Glomerular endothelial cell (primary cell): ENCODE measurements at regions not wholly inside any gene's neighbourhood (a gene's known extent, or its start where the extent isn't known, plus 50 kb on each side); places are given as distances from the start of the nearest gene placed in this dataset.
"Not testable (repeated sequence)": the region's sequence is repeated elsewhere in the genome, so short reads cannot be mapped to it uniquely, and the experiment has no call there.

Source experiments
- DNase-seq: peaks from one replicate; pipeline ENCODE4 v3.0.0-alpha.2; 2011; ENCODE audit warnings: low read depth, low spot score; ENCODE audit errors: extremely low read depth

GRCh38 chr14:43625294-43625693 is 881.8 kb downstream of the FSCB start:
- DNase-seq, result no peak

GRCh38 chr14:43621282-43621681 is 885.8 kb downstream of the FSCB start:
- DNase-seq, result no peak

- DNase-seq, result no peak
Measured at GRCh38 chr14:43595096-43595772, 911.8 kb downstream of the FSCB start.

- no peak for DNase-seq
Measured at GRCh38 chr14:43591776-43592175, 915.3 kb downstream of the FSCB start.

GRCh38 chr14:43587183-43587582 is 919.9 kb downstream of the FSCB start:
- no peak for DNase-seq

GRCh38 chr14:43579671-43580070 is 927.4 kb downstream of the FSCB start:
- DNase-seq, result no peak

- DNase-seq, result no peak
Measured at GRCh38 chr14:43568022-43568421, 939.1 kb downstream of the FSCB start.

- no peak for DNase-seq
Measured at GRCh38 chr14:43548368-43548767, 958.7 kb downstream of the FSCB start.

- DNase-seq, result not testable (repeated sequence)
Measured at GRCh38 chr14:43547596-43547995, 959.5 kb downstream of the FSCB start.

GRCh38 chr14:43541356-43541755 is 965.7 kb downstream of the FSCB start:
- no peak for DNase-seq

- no peak for DNase-seq
Measured at GRCh38 chr14:43540948-43541347, 966.1 kb downstream of the FSCB start.

GRCh38 chr14:43539210-43539609 is 967.9 kb downstream of the FSCB start:
- DNase-seq, result no peak

GRCh38 chr14:43535231-43535838 is 971.7 kb downstream of the FSCB start:
- DNase-seq, result no peak

GRCh38 chr14:43532825-43533416 is 974.2 kb downstream of the FSCB start:
- DNase-seq, result no peak

GRCh38 chr14:43528321-43528720 is 978.8 kb downstream of the FSCB start:
- DNase-seq, result no peak

- no peak for DNase-seq
Measured at GRCh38 chr14:43525658-43526057, 981.4 kb downstream of the FSCB start.

- no peak for DNase-seq
Measured at GRCh38 chr14:43522901-43523300, 984.2 kb downstream of the FSCB start.

- no peak for DNase-seq
Measured at GRCh38 chr14:43522191-43522590, 984.9 kb downstream of the FSCB start.

GRCh38 chr14:43503508-43503907 is 1003.6 kb downstream of the FSCB start:
- DNase-seq, result no peak

- DNase-seq, result not testable (repeated sequence)
Measured at GRCh38 chr14:43492359-43492758, 1014.7 kb downstream of the FSCB start.

- no peak for DNase-seq
Measured at GRCh38 chr14:43483415-43483814, 1023.7 kb downstream of the FSCB start.

GRCh38 chr14:43481864-43482263 is 1025.2 kb downstream of the FSCB start:
- no peak for DNase-seq
